HG02870 (cell line): ENCODE measurements at regions not wholly inside any gene's neighbourhood (a gene's known extent, or its start where the extent isn't known, plus 50 kb on each side); places are given as distances from the start of the nearest gene placed in this dataset.
A peak's percentile ranks its signal among the peaks of the same experiment; 100 is the strongest.
"Not testable (repeated sequence)": the region's sequence is repeated elsewhere in the genome, so short reads cannot be mapped to it uniquely, and the experiment has no call there.

Experiments used
- ATAC-seq: cut with Tn5 transposase; IDR thresholded peaks from one replicate; pipeline ENCODE4 v1.9.1; 2021; ENCODE audit warnings: mild to moderate bottlenecking, moderate library complexity; ENCODE audit not compliant: unreplicated experiment

DNA sequence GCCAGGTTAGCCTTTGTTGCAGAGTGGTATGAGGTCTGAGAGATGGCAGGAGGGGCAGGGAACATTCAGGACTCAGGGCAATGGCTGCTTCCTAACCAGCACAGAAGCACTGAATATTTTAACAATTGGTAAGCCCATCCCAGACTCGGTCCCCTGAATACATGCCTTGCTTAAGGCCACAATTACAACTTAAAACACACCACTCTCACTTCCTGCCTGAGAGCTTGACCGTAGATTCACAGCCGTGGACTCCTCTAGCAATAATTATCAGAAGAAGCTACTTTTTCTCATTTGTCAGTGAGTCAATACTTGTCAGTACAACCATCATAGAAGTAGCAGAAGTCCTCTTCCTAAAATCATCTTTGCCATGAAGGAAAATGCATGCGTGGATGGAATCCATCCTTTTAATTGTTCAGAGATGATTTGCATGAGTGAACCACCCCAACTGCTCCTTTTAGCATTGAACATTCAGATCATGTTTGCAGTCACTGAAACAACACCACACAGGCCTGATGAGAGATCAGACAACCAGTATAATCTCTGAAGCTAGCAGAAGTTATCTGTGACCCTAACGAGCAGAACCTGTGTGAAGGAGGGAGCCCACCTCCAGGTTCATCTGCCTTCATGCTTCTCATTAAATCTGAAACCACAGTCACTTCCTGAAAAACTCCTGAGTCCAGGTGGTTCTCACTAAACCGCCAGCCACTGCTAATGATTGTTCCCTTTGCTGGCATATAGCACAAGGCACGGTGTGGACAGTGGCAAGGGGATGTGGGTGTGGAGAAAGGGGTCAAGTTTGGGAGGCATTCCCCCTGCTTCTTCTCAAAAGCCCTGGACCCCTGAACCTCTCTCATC is 333.9 kb upstream of the CNR1 start:
- peak; percentile 58 for ATAC-seq

- ATAC-seq = no peak
These were observed 333.3 kb upstream of the CNR1 start for GRCh38 chr6:88499436-88499835.

- ATAC-seq = not testable (repeated sequence)
These were observed 331.3 kb upstream of the CNR1 start for GRCh38 chr6:88497403-88497802.

DNA sequence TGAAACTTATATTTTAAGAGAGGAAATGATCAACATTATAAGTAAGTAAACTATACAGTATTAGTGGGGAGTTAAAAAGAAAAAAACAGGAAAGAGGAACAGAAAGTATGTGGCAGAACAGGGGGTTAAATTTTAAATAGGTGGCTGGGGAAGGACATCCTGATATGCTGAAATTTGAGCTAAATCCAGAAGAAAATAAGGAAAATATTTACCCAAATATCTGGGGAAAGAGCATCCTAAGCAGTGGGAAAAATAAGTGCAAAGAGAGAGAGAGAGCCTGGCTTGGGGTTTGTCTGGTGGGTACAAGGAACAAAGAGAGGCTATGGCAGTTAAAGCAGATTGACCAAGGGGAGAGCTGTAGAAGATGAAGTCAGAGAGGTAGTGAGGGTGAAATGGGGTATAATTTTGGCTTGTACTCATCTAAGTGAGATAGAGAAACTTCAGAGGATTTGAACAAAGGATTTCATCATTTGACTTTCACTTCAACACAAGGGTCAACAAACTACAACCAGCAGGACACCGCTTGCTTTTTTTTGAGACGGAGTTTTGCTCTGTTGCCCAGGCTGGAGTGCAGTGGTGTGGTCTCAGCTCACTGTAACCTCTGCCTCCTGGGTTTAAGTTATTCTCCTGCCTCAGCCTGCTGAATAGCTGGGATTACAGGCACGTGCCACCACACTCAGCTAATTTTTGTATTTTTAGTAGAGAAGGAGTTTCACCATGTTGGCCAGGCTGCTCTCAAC is 328.4 kb upstream of the CNR1 start:
- ATAC-seq = peak; percentile 57

GRCh38 chr6:88493717-88494116 is 327.6 kb upstream of the CNR1 start:
- ATAC-seq = peak; percentile 52

DNA sequence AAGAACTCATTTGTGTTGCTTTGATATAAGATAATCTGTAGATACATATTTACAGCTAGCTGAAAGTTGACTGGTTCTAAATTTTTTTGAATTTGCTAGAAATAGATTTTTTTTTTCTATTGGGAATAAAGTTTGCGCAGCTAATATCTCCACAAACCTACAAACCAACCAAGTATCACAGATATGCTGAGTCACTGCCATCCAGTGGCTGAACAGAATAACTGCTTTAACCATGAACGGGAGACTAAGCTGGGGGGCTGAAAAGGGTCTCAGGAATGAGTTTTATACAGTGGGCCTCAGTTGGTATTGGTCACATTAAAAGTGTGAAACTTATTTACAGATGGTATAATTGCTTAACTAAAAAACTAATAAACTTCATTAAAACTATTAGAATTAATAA is 326.7 kb upstream of the CNR1 start:
- no peak for ATAC-seq

DNA sequence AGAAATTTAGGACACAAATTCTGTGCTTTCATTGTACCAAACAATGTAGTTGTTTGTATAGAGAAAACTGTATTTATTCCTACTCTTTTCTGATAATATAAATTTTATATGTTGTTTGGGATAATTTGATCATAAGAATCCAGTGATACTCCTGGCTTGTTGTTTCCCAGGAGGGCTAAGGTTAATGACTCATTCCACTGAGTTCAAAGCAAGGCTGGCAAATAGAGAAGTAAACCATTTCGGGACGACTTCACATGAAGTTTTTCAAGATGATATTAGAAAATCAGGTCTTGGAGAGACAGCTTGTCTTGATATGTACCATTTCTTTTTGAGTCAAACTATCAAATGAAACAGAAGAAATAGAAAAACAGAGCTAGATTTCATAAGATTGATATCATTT is 326.1 kb upstream of the CNR1 start:
- no peak for ATAC-seq

GRCh38 chr6:88491266-88491880 is 325.2 kb upstream of the CNR1 start:
- no peak for ATAC-seq

DNA sequence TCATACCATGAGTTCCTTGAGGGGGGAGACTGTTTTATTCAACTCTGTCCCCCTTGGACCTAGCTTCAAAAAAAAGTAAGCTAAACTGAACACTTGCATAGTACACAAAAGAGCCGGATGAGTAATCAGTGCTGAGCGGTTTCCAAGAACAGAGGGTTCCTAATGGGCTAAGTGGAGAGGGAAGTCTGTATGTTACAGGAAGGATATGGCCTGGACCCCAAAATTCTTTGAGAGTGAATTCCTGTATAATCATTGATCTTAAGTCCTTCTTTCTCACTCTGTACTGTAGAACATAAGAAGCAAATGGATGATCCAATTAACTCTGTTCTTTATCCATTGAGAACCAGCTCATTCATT is 324.7 kb upstream of the CNR1 start:
- ATAC-seq = no peak

GRCh38 chr6:88490195-88490907 is 324.2 kb upstream of the CNR1 start:
- ATAC-seq = no peak

GRCh38 chr6:88483424-88483823 is 317.3 kb upstream of the CNR1 start:
- ATAC-seq = no peak

DNA sequence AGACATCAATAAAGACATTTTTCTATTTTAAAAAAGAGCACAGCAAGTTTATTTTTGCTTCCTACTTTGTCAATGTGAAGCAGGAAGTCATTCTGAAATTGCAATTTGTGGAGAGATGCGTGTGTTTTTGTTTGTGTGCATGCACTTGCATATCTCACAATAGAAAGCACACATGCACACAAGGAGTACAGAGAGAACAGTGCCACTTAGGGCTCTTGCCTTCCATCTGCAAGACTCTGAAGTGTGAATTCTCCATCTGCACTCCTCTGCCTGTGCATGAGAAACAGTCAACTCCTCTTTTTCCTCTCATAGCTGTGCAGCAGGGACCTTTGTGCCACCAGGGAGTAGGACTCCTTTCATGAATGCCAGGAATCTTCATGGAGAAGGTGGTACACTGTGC is 316.3 kb upstream of the CNR1 start:
- ATAC-seq = no peak

- ATAC-seq = no peak
These were observed 315.4 kb upstream of the CNR1 start for GRCh38 chr6:88481519-88481918.

GRCh38 chr6:88480816-88481215 is 314.7 kb upstream of the CNR1 start:
- ATAC-seq = no peak

DNA sequence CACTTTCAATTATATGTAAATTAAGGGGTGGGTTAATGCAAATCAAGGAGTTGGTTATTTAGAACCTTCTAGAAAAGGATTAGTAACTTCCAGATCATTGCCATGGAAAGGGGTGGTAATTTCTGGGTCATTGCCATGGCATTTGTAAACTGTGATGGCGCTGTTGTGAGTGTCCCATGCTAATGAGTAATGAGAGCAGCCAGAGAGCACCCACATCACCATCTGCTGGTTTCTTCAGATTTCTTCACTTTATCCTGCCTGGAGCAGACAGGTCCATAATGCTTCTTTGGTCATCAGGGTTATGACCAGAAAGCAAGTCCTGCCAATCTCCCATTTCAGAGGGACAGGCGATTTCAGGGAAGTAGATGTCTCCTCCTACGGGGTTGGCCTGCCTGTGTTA is 311.3 kb upstream of the CNR1 start:
- no peak for ATAC-seq

DNA sequence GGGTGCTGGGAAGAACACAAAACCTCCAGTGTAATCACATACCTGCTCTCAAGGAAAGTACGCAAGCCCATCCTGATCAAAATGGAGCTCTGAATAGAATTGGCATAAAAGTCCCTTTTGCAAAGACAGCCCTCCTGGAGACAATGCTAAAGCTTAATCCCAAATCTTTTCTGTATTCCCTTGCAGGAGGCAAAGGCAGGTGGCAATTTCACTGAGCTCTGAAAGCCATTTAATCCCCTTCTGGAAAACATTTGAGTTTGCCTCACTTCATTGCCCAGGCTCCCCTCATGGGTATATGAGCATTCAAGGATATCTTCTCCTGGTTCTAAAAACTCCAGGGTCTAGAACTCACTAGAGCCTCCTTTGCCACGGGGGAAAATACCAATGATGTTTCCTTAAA is 310.2 kb upstream of the CNR1 start:
- ATAC-seq = no peak

- no peak for ATAC-seq
These were observed 308.6 kb upstream of the CNR1 start for GRCh38 chr6:88474720-88475119.

DNA sequence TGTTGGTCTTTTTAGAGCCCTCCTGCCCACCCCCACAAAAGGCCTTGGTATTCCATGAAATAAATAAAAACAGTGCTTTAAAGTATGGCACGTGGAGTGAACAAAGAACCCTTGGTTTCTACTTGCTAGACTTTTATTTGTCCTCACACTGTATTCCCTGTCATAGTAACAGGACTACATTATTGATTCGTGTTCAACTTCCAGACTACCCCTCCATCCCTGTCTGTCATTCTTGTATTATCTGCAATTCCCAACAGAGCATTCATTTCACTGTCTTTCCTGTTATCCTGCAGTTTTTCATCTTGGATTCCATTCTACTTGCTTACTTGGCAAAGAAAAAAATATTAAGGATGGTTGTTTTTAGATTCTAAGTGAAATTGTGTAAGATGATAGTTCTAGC is 307.4 kb upstream of the CNR1 start:
- no peak for ATAC-seq

DNA sequence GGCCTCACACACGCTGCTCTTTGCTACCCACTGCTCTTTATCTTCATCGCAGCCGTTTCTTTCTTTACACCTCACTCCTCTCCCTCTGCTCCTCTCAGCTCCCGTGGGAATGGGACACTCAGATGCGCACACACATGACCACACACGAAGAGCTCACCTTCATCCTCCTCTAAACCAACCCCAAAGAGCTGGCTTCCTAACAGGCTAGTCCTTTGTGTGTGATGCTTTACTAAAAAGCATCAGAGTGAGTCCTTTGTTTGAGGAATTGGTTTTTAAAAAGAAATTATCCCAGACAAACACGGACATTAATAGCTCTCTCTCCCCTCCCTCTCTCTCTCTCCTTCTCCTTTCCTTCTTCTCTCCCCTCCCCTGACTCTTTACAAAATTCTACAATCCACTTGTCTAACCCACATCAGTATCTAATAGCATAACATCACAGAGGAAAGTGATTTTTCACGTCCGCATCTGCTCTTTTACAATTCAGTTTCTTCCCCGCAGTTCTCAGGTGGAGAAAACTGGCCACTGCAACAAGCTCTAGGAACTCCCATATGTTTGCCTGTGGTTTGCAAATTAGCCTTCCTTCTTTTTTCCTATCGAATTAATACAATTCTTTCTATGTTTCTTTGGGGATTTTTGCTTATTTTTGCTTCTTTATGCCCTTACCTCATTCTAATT is 306.8 kb upstream of the CNR1 start:
- no peak for ATAC-seq

- ATAC-seq = no peak
These were observed 293.5 kb upstream of the CNR1 start for GRCh38 chr6:88459643-88460042.

- no peak for ATAC-seq
These were observed 293.0 kb upstream of the CNR1 start for GRCh38 chr6:88459189-88459588.
